ENCODE measurements at regions not wholly inside any gene's neighbourhood (a gene's known extent, or its start where the extent isn't known, plus 50 kb on each side); places are given as distances from the start of the nearest gene placed in this dataset.

DNA sequence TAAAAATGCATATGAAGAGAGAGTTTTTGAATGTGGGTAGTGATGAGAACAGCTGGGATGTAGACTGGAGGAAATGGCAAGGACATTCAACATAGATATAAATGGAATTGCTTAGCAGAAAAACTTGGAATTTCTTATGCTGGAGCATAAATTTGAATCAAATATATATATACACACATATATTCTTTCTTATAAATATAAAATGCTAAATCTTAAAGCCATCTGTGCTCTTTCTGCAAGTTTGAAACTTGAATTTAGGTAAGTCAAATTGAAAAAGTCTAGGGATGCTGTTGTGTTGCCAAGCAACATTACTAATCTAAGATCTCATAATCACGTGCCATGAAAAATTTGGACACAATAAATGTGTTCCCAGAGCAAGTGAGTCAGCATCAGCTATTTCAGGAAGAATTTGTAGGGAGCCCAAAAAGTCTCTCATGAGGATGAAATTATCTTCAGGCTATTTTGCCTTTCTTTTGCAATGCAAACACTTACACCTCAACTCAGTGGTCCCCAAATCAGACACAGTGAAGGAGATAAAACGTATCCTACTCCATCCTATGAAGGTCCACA is 58.4 kb upstream of the ALDH1A1 start:
- no peaks in the 10 kb centered on the region for H3K79me2 ChIP-seq (ENCODE audit: insufficient read depth, low read length)
- no peaks in the 10 kb centered on the region for H3F3A ChIP-seq (ENCODE audit: insufficient read depth)
- TF ChIP-seq, protein P1, sequence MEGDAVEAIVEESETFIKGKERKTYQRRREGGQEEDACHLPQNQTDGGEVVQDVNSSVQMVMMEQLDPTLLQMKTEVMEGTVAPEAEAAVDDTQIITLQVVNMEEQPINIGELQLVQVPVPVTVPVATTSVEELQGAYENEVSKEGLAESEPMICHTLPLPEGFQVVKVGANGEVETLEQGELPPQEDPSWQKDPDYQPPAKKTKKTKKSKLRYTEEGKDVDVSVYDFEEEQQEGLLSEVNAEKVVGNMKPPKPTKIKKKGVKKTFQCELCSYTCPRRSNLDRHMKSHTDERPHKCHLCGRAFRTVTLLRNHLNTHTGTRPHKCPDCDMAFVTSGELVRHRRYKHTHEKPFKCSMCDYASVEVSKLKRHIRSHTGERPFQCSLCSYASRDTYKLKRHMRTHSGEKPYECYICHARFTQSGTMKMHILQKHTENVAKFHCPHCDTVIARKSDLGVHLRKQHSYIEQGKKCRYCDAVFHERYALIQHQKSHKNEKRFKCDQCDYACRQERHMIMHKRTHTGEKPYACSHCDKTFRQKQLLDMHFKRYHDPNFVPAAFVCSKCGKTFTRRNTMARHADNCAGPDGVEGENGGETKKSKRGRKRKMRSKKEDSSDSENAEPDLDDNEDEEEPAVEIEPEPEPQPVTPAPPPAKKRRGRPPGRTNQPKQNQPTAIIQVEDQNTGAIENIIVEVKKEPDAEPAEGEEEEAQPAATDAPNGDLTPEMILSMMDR (IDR thresholded peaks at IDR 0.05; ENCODE audit: insufficient read depth, low read length, poor library complexity, severe bottlenecking): no peak
- no peak for TF ChIP-seq EZH2phosphoT487 (conservative IDR thresholded peaks at IDR 0.05; ENCODE audit: low read length)
- H3K4me3 ChIP-seq (ENCODE audit: insufficient read depth, low read length, poor library complexity, severe bottlenecking): no peak overlapping the region
- H3K9me2 ChIP-seq (replicated peaks; ENCODE audit: insufficient read depth, low read length): no peaks in the 10 kb centered on the region
- no peaks in the 10 kb centered on the region for H4K20me1 ChIP-seq (ENCODE audit: low read depth, low read length)
- no peak overlapping the region for H3K4me2 ChIP-seq (ENCODE audit: low read depth, low read length, poor library complexity, severe bottlenecking)
- no peak overlapping the region for H2AFZ ChIP-seq (ENCODE audit: low read depth, low read length, severe bottlenecking)
- no peaks in the 10 kb centered on the region for H3K27me3 ChIP-seq (ENCODE audit: low read length)
- no peaks in the 10 kb centered on the region for H3K36me3 ChIP-seq (ENCODE audit: low read length)
- H3K9me3 ChIP-seq (ENCODE audit: insufficient read depth, low read length): no peaks in the 10 kb centered on the region
- no peak overlapping the region for H3K27ac ChIP-seq (ENCODE audit: low read depth, low read length)
- no peak overlapping the region for H3K9ac ChIP-seq (ENCODE audit: low read length)

DNA sequence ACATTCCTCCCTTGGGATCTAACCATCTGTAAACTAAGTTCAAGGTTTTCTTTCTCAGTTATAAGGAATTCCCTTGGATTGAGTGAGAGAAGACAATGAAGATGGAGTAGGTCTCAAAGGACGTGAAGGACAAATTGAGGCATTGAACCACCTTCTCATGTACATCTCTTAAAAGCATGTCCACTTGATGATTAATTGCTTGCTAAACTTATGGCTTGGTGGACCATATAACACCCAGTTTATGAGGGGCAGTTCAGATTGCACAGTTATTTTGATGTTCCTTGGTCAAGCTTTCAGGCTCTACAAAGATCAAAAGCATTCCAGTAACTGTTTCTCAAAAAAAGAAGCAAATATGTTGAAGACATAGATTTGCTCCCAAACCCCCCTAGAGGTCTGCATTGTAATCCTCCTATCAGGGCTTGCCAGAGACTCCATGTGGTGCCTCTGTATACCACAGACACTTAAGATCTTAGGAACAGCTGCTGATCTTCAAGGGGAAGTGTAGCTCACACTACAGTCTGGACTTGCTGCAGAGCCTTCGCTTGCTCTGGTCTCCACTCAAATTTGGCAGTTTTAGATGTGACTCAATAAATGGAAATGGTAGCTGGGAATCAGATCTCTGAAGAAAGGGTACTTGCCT is 56.9 kb upstream of the ALDH1A1 start:
- Histone ChIP-seq H3K36me3 (ENCODE audit: low read length) (no peaks in the 10 kb centered on the region), H3K9ac (ENCODE audit: low read length) (no peak overlapping the region), H3K4me3 (ENCODE audit: insufficient read depth, low read length, poor library complexity, severe bottlenecking) (no peak overlapping the region), H3K27me3 (ENCODE audit: low read length) (no peaks in the 10 kb centered on the region), H3K27ac (ENCODE audit: low read depth, low read length) (no peak overlapping the region), H4K20me1 (ENCODE audit: low read depth, low read length) (no peaks in the 10 kb centered on the region), H2AFZ (ENCODE audit: low read depth, low read length, severe bottlenecking) (no peak overlapping the region), H3K4me2 (ENCODE audit: low read depth, low read length, poor library complexity, severe bottlenecking) (no peak overlapping the region), H3K9me2 (replicated peaks; ENCODE audit: insufficient read depth, low read length) (no peaks in the 10 kb centered on the region), H3F3A (ENCODE audit: insufficient read depth) (no peaks in the 10 kb centered on the region), H3K79me2 (ENCODE audit: insufficient read depth, low read length) (no peaks in the 10 kb centered on the region), H3K9me3 (ENCODE audit: insufficient read depth, low read length) (no peaks in the 10 kb centered on the region)
- no peak for TF ChIP-seq EZH2phosphoT487 (conservative IDR thresholded peaks at IDR 0.05; ENCODE audit: low read length)
- TF ChIP-seq, protein P1 (IDR thresholded peaks at IDR 0.05; ENCODE audit: insufficient read depth, low read length, poor library complexity, severe bottlenecking): no peak

DNA sequence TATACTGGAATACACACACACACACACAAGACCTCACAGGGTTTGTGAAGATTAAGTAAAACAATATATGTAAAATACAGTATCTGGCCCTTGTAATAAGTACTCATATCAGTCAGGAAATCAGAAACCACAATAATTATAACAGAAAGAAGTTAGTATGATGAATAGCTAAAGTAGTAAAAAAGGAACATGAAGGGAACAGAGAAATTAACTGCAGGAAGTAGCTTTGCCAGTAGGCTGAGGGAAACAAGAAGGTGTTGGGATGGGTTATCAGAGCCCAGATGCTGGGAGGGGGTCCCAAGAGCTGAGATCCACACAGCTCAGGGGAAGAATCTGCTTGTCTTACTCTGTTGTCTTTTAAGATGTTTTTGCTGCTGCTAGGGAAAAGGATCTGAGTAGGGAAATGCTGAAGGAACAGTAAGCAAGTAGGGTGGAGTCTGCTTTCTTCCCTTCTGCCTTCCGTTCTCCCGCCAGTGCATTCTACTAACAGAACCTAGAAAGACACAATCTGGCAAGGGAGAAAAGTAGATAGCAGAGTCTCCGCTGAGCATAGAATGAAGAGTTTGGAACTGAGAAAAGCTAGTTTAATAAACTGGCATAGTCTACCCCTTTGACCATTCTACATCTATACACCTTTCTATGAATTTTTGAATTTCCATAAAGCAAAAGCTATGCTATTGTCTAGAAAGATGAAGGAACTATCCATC is 55.3 kb upstream of the ALDH1A1 start:
- H3K9me3 ChIP-seq (ENCODE audit: insufficient read depth, low read length): no peaks in the 10 kb centered on the region
- no peak overlapping the region for H3K9ac ChIP-seq (ENCODE audit: low read length)
- H3K27me3 ChIP-seq (ENCODE audit: low read length): no peaks in the 10 kb centered on the region
- H3K79me2 ChIP-seq (ENCODE audit: insufficient read depth, low read length): no peaks in the 10 kb centered on the region
- no peak overlapping the region for H3K27ac ChIP-seq (ENCODE audit: low read depth, low read length)
- no peaks in the 10 kb centered on the region for H3F3A ChIP-seq (ENCODE audit: insufficient read depth)
- H3K9me2 ChIP-seq (replicated peaks; ENCODE audit: insufficient read depth, low read length): no peaks in the 10 kb centered on the region
- H3K4me3 ChIP-seq (ENCODE audit: insufficient read depth, low read length, poor library complexity, severe bottlenecking): no peak overlapping the region
- no peak overlapping the region for H2AFZ ChIP-seq (ENCODE audit: low read depth, low read length, severe bottlenecking)
- H3K36me3 ChIP-seq (ENCODE audit: low read length): no peaks in the 10 kb centered on the region
- TF ChIP-seq EZH2phosphoT487 (conservative IDR thresholded peaks at IDR 0.05; ENCODE audit: low read length): no peak
- TF ChIP-seq, protein P1 (IDR thresholded peaks at IDR 0.05; ENCODE audit: insufficient read depth, low read length, poor library complexity, severe bottlenecking): no peak
- no peaks in the 10 kb centered on the region for H4K20me1 ChIP-seq (ENCODE audit: low read depth, low read length)
- no peak overlapping the region for H3K4me2 ChIP-seq (ENCODE audit: low read depth, low read length, poor library complexity, severe bottlenecking)

Data from SU-DHL-6 (cell line).